ENCODE measurements at regions not wholly inside any gene's neighbourhood (a gene's known extent, or its start where the extent isn't known, plus 50 kb on each side); places are given as distances from the start of the nearest gene placed in this dataset.

- ChIA-PET CTCF (no interaction called here), POLR2A (no interaction called here), RAD21 (ENCODE audit: unreplicated experiment) (no interaction called here), SMC1A (ENCODE audit: uncharacterized antibody, unreplicated experiment) (no interaction called here)
- H4K20me1 ChIP-seq (ENCODE audit: control insufficient read depth, insufficient read depth), result no peaks in the 10 kb centered on the region
- no peaks in the 10 kb centered on the region for H3K9me3 ChIP-seq (replicated peaks; ENCODE audit: control insufficient read depth, insufficient read depth, low read length)
- no peak for FAIRE-seq
- no peak for DNase-seq (ENCODE audit: low read depth, low spot score)
- no peak overlapping the region for H3K4me2 ChIP-seq (ENCODE audit: control insufficient read depth, insufficient read depth)
- H3K79me2 ChIP-seq (ENCODE audit: control insufficient read depth, insufficient read depth, low read length), result no peaks in the 10 kb centered on the region
- no peak for ATAC-seq
- BruUV-seq (replicated peaks), result no TSS peak
- H3K4me1 ChIP-seq (ENCODE audit: control insufficient read depth, insufficient read depth, low read length), result no peaks in the 10 kb centered on the region
- H3K9ac ChIP-seq (ENCODE audit: control insufficient read depth, insufficient read depth, low read length), result no peak overlapping the region
- TF ChIP-seq NR2C1 (IDR thresholded peaks at IDR 0.05) (no peak), NFYA (IDR thresholded peaks at IDR 0.05; ENCODE audit: borderline replicate concordance, low read depth, low read length) (no peak), SKIL (IDR thresholded peaks at IDR 0.05; ENCODE audit: low read depth, poor library complexity, severe bottlenecking) (no peak), ZNF687 (IDR thresholded peaks at IDR 0.05) (no peak), ZBED1 (IDR thresholded peaks at IDR 0.05; ENCODE audit: borderline replicate concordance) (no peak)
- H3K27me3 ChIP-seq (replicated peaks in 1 of 2; ENCODE audit: control insufficient read depth in 2 of 2, insufficient read depth in 2 of 2, low read length in 1 of 2), result peaks cover 0 to 3% of the 10 kb centered on the region in 2 experiments; a peak in 2 of 4 replicates
- in situ Hi-C loops (cut with MboI), result no loop called here
- H2AFZ ChIP-seq (ENCODE audit: control insufficient read depth, low read depth, low read length), result no peak overlapping the region
- intact Hi-C loops (cut with micrococcal nuclease; ENCODE audit: unreplicated experiment), result no loop called here
- H3K36me3 ChIP-seq (ENCODE audit: control insufficient read depth in 2 of 2, insufficient read depth in 2 of 2, low read length in 1 of 2), result no peaks in the 10 kb centered on the region
- no peak overlapping the region for H3K4me3 ChIP-seq
- no peak overlapping the region for H3K27ac ChIP-seq (ENCODE audit: control insufficient read depth, insufficient read depth)
Observed at GRCh38 chr18:22680944-22681343, 252.2 kb upstream of the RBBP8 start.

Measured in GM12878 (cell line).